Gastroesophageal sphincter (tissue), 3 donors: ENCODE measurements at regions not wholly inside any gene's neighbourhood (a gene's known extent, or its start where the extent isn't known, plus 50 kb on each side); places are given as distances from the start of the nearest gene placed in this dataset.

Source experiments
- EP300 ChIP-seq: sonication (generic); formaldehyde crosslinking; IDR thresholded peaks from one replicate; pipeline ENCODE4 v1.6.1; 2017; ENCODE audit warnings: antibody characterized with exemption, mild to moderate bottlenecking
- POLR2A ChIP-seq, 2 donors: fragments of 450-650 bp; IDR thresholded peaks; one replicate each; pipeline ENCODE4 v1.6.1; 2017; ENCODE audit warnings: antibody characterized with exemption in 2 of 2, mild to moderate bottlenecking in 2 of 2, moderate library complexity in 1 of 2
- POLR2AphosphoS5 ChIP-seq: sonication (generic); formaldehyde crosslinking; IDR thresholded peaks from one replicate; pipeline ENCODE4 v1.6.1; 2017; ENCODE audit warnings: antibody characterized with exemption
- TF ChIP-seq, protein P1 (sequence below), 4 experiments: fragments of 200-600 bp in 2 of 4; fragments of 450-650 bp in 2 of 4; sonication (generic) in 1 of 4; IDR thresholded peaks; one replicate each; pipeline ENCODE4 v1.5.1; 2017 to 2019; ENCODE audit warnings: antibody characterized with exemption in 4 of 4, mild to moderate bottlenecking in 2 of 4, moderate library complexity in 2 of 4

DNA sequence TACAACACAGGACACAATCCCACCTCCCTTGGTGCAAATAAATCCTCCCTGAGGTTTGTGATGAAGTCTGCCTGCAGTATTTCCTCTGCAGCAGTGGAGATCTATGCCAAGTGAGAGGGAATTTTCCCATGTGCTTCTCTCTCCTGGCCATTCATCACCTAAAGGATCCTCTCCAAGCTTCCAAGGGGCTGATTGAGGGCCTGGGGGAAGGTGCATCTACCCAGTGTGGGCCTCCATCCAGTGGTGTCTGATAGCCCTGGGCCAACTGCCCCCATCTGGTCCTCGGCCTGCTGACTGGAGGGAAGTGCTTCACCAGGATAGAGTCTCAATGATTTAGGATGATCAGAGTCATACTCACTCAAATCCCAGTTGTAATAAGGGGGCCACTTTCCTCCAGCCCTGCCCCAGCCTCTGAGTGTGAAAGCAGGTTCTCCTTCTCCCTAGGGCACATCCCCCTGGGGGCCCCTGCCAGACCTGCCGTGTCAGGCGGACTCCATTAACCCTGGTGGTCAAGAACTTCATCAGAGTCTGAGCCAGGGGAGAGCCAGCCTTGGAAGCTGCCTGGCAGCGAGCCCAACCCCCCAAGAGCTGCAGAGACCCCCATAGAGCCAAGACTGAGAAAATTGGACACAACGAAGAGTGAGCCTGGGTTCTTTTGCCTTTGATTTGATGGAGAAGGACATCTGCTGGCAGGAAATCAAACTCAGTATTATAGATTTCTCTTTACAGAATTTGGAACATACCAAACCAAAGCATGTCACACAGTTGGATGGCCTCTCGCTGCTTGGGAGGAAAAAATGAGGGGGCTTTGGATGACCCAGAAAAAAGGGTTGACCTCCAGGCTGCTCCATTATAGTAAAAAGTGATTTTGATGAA lies 509.6 kb downstream of the CMPK2 start:
- TF ChIP-seq, protein P1, sequence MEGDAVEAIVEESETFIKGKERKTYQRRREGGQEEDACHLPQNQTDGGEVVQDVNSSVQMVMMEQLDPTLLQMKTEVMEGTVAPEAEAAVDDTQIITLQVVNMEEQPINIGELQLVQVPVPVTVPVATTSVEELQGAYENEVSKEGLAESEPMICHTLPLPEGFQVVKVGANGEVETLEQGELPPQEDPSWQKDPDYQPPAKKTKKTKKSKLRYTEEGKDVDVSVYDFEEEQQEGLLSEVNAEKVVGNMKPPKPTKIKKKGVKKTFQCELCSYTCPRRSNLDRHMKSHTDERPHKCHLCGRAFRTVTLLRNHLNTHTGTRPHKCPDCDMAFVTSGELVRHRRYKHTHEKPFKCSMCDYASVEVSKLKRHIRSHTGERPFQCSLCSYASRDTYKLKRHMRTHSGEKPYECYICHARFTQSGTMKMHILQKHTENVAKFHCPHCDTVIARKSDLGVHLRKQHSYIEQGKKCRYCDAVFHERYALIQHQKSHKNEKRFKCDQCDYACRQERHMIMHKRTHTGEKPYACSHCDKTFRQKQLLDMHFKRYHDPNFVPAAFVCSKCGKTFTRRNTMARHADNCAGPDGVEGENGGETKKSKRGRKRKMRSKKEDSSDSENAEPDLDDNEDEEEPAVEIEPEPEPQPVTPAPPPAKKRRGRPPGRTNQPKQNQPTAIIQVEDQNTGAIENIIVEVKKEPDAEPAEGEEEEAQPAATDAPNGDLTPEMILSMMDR (IDR thresholded peaks at IDR 0.05) = no peak
- TF ChIP-seq POLR2A (IDR thresholded peaks at IDR 0.05) (no peak), POLR2AphosphoS5 (no peak), EP300 (no peak)
